ENCODE measurements at regions not wholly inside any gene's neighbourhood (a gene's known extent, or its start where the extent isn't known, plus 50 kb on each side); places are given as distances from the start of the nearest gene placed in this dataset.
"Not testable (repeated sequence)": the region's sequence is repeated elsewhere in the genome, so short reads cannot be mapped to it uniquely, and the experiment has no call there.

DNA sequence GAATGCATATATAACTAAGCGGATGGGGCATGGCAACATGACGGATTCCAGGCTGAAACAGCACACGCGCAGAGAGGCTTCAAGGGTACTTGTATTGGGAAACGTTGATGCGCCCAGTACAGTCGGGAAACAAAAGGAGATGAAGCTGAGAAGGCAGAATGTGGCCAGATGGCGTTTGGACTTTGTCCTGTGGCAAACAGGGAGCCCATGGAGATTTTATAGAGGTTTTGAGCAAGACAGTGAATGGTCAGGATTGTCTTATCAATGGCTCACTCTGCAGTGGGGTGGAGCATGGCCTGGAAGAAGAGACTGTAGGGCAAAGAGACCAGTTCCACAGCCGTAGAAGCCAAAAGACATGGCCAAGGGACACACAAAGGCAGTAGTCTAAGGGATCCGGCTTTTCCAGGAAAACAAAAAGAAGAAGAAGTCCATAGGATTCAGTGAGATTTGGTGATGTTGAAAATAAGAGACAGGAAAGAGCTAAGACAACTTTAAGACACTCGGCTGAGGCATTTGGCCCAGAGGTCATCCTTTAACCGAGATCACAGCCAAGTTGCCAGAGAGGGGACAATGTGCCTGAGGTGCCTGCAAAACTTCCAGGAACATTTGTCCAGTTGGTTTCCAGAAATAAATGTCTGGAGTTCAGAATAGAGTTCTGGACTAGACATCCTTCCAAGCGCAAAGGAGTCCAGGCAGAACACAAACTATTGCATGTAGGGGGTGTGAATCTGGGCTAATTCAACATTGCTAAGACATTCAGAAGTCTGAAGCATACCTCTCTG lies 123.0 kb upstream of the RREB1 start:
- Histone ChIP-seq H3K4me3 (no peak overlapping the region), H3K27me3 (no peaks in the 10 kb centered on the region), H3K27ac (no peak overlapping the region), H3K4me1 (no peaks in the 10 kb centered on the region), H3K9me3 (no peaks in the 10 kb centered on the region), H3K36me3 (no peaks in the 10 kb centered on the region)
- intact Hi-C loops (cut with DNase I; ENCODE audit: low total_unique reads) = no loop called here
- DNase-seq = no peak
- TF ChIP-seq POLR2A (IDR thresholded peaks at IDR 0.05) = no peak
- TF ChIP-seq, protein P1, sequence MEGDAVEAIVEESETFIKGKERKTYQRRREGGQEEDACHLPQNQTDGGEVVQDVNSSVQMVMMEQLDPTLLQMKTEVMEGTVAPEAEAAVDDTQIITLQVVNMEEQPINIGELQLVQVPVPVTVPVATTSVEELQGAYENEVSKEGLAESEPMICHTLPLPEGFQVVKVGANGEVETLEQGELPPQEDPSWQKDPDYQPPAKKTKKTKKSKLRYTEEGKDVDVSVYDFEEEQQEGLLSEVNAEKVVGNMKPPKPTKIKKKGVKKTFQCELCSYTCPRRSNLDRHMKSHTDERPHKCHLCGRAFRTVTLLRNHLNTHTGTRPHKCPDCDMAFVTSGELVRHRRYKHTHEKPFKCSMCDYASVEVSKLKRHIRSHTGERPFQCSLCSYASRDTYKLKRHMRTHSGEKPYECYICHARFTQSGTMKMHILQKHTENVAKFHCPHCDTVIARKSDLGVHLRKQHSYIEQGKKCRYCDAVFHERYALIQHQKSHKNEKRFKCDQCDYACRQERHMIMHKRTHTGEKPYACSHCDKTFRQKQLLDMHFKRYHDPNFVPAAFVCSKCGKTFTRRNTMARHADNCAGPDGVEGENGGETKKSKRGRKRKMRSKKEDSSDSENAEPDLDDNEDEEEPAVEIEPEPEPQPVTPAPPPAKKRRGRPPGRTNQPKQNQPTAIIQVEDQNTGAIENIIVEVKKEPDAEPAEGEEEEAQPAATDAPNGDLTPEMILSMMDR (IDR thresholded peaks at IDR 0.05) = no peak

DNA sequence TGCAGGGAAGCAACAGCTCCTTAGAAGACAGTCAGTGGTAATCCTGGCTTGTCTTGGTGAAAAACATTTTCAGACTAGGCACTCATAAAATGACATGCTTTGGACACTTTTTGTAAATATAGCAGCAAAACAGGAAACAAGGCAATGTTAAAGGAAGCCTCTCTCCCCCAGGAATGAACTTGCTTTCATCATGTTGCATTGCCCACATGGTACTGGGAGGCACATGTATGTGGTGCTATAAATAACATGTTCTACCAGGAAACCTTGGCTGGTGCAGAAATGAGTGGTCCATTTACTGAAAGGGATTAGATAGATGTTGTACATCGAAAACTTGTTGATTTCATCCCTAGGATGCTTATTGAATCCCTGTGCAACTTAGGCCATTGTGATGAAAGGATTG lies 121.4 kb upstream of the RREB1 start:
- H3K4me3 ChIP-seq = no peak overlapping the region

DNA sequence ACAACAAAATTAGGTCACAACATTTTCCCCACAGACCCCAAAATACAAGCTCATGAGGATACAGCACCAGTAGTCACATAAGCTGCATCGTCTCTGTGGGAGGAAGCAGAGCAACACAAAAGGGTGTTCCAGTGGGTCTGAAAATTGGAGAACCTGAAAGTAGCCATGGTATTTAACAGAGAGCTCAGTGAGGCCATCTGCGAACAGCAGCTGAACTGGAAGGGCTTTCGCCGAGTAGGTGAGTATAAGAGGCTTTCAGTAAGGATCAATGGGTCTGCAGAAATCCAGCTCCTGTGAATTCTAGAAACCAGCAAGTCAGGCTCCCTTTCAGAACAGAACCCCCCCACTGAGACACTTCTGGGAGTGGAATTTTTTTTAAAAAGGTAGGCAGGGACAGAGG lies 120.0 kb upstream of the RREB1 start:
- Histone ChIP-seq H3K36me3 (no peaks in the 10 kb centered on the region), H3K27me3 (no peaks in the 10 kb centered on the region), H3K27ac (no peak overlapping the region), H3K4me3 (no peak overlapping the region), H3K9me3 (no peaks in the 10 kb centered on the region), H3K4me1 (no peaks in the 10 kb centered on the region)
- DNase-seq = no peak
- intact Hi-C loops (cut with DNase I; ENCODE audit: low total_unique reads) = no loop called here
- TF ChIP-seq POLR2A (IDR thresholded peaks at IDR 0.05) = no peak
- TF ChIP-seq, protein P1 (IDR thresholded peaks at IDR 0.05) = no peak

More for the DNA sequence above, 121.4 kb upstream of the RREB1 start:
- no peak for DNase-seq
- Histone ChIP-seq H3K27ac (no peak overlapping the region), H3K36me3 (no peaks in the 10 kb centered on the region), H3K4me1 (no peaks in the 10 kb centered on the region), H3K27me3 (no peaks in the 10 kb centered on the region), H3K9me3 (no peaks in the 10 kb centered on the region)
- intact Hi-C loops (cut with DNase I; ENCODE audit: low total_unique reads) = no loop called here
- TF ChIP-seq, protein P1 (IDR thresholded peaks at IDR 0.05) = no peak
- TF ChIP-seq POLR2A (IDR thresholded peaks at IDR 0.05) = no peak

DNA sequence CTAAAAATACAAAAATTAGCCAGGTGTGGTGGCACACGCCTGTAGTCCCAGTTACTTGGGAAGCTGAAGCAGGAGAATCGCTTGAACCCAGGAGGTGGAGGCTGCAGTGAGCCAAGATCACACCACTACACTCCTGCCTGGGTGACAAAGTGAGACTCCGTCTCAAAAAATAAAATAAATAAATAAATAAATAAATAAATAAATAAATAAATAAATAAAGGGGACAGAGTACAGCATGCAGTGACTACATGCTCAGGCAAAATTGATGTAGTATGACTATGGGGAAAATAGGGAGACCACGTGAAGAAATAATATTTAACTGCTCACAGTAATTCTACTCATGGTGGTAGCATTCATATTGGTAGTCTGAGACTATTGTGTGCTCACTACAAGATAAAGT lies 117.7 kb upstream of the RREB1 start:
- H3K4me1 ChIP-seq; DNase-seq; H3K27me3 ChIP-seq; H3K9me3 ChIP-seq; intact Hi-C loops (cut with DNase I; ENCODE audit: low total_unique reads); H3K36me3 ChIP-seq; H3K27ac ChIP-seq; H3K4me3 ChIP-seq: not testable (repeated sequence)

DNA sequence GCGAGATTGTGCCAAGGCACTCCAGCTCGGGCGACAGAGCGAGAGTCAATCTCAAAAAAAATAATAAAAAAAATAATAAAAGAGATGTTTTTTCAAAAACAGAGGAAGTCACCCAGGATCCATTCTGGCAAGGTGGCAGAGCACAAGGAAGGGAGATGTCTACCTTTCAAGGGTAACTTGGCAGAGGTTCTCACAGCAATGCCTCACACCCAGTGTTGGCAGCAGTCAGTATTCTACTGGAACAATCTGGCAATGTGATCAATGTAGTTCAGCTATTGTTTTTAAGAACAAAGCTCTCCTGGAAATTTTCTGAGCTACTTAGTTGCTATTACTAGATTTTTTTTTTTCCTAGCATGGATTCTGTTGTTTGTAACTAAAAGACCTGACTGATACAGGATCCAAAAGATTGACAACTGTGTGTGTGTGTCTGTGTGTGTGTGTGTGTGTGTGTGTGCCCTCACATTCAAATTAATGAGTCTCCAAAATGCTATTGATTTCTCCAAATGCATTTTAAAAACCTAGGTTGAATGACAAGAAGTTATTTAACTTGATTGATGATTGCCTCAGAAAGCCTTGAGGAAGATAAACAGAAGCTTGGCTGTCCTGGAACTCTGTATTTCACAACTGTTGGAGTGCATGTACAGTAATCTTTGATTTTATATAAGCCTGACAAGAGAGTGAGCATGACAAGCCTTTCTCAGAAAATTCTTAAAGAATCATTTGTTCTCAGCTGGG lies 114.1 kb upstream of the RREB1 start:
- TF ChIP-seq POLR2A (IDR thresholded peaks at IDR 0.05) = no peak
- TF ChIP-seq, protein P1 (IDR thresholded peaks at IDR 0.05) = no peak
- H3K4me3 ChIP-seq = no peak overlapping the region
- H3K9me3 ChIP-seq = no peaks in the 10 kb centered on the region
- no peak overlapping the region for H3K27ac ChIP-seq
- DNase-seq = no peak
- H3K4me1 ChIP-seq = no peaks in the 10 kb centered on the region
- no peaks in the 10 kb centered on the region for H3K36me3 ChIP-seq
- intact Hi-C loops (cut with DNase I; ENCODE audit: low total_unique reads) = no loop called here
- no peaks in the 10 kb centered on the region for H3K27me3 ChIP-seq

Data from uterus (tissue), 3 donors.